ENCODE measurements at regions not wholly inside any gene's neighbourhood (a gene's known extent, or its start where the extent isn't known, plus 50 kb on each side); places are given as distances from the start of the nearest gene placed in this dataset.

- TF ChIP-seq ZNF703 (CRISPR knock-in tag; IDR thresholded peaks at IDR 0.05; ENCODE audit: borderline replicate concordance), result no peak
- TF ChIP-seq ZFX (CRISPR knock-in tag; IDR thresholded peaks at IDR 0.05; ENCODE audit: low read depth), result no peak
- TF ChIP-seq REST (IDR thresholded peaks at IDR 0.05; ENCODE audit: borderline replicate concordance in 1 of 2, low read depth in 1 of 2, low read length in 2 of 2), result no peak
- TF ChIP-seq SP140L (CRISPR knock-in tag; IDR thresholded peaks at IDR 0.05; ENCODE audit: borderline replicate concordance), result no peak
- no peak for TF ChIP-seq BHLHE40 (IDR thresholded peaks at IDR 0.05; ENCODE audit: low read length)
- TF ChIP-seq NFYB (CRISPR knock-in tag; IDR thresholded peaks at IDR 0.05), result no peak
- no peak for TF ChIP-seq NFIC (IDR thresholded peaks at IDR 0.05; ENCODE audit: low read length)
- TF ChIP-seq POLR2A (IDR thresholded peaks at IDR 0.05; ENCODE audit: insufficient read depth in 1 of 2, low read depth in 2 of 2, low read length in 2 of 2), result no peak
- no peak for TF ChIP-seq SP1 (IDR thresholded peaks at IDR 0.05)
- TF ChIP-seq SP1 (CRISPR knock-in tag; IDR thresholded peaks at IDR 0.05), result no peak
- TF ChIP-seq ATF3 (CRISPR knock-in tag; IDR thresholded peaks at IDR 0.05), result no peak
- TF ChIP-seq CTCF (CRISPR knock-in tag; IDR thresholded peaks at IDR 0.05), result no peak
- TF ChIP-seq SUZ12 (IDR thresholded peaks at IDR 0.05; ENCODE audit: low read depth, low read length), result no peak
- TF ChIP-seq ZZZ3 (CRISPR knock-in tag; IDR thresholded peaks at IDR 0.05; ENCODE audit: borderline replicate concordance), result no peak
- TF ChIP-seq MAZ (IDR thresholded peaks at IDR 0.05; ENCODE audit: borderline replicate concordance, low read depth, low read length), result no peak
- no peak for TF ChIP-seq MAZ (CRISPR knock-in tag; IDR thresholded peaks at IDR 0.05; ENCODE audit: low read depth)
Measured at GRCh38 chr6:115191989-115192388, 849.2 kb upstream of the HS3ST5 start.

Data from HepG2 (cell line).